ENCODE measurements at regions not wholly inside any gene's neighbourhood (a gene's known extent, or its start where the extent isn't known, plus 50 kb on each side); places are given as distances from the start of the nearest gene placed in this dataset.
"Not testable (repeated sequence)": the region's sequence is repeated elsewhere in the genome, so short reads cannot be mapped to it uniquely, and the experiment has no call there.

DNA sequence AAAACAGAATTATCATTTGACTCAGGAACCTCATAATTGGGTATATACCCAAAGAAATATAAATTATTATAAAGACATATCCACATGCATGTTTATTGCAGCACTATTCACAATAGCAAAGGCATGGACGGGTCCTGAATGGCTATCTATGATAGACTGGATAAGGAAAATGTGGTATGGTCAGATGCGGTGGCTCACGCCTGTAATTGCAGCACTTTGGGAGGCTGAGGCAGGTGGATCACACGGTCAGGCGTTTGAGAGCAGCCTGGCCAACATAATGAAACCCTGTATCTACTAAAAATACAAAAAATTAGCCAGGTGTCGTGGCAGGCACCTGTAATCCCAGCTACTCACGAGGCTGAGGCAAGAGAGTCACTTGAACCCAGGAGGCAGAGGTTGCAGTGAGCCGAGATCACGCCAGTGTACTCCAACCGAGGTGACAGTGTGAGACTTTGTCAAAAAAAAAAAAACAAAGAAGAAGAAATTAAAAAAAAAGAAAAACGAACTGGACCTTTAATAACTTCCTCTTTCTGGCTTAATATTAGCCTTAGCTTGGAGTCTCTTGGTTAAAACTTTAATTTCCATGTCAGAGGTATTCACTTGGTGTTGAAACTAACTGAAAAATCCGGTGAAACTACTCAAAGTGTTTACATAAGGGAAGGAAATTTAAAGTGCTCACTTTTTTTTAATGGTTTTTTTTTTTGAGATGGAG is 104.4 kb downstream of the ZNF486 start:
- in situ Hi-C loops (cut with HindIII; ENCODE audit: low sequenced_read_pairs), result no loop called here
- no peak for DNase-seq (ENCODE audit: low read depth)
- TF ChIP-seq, protein P1, sequence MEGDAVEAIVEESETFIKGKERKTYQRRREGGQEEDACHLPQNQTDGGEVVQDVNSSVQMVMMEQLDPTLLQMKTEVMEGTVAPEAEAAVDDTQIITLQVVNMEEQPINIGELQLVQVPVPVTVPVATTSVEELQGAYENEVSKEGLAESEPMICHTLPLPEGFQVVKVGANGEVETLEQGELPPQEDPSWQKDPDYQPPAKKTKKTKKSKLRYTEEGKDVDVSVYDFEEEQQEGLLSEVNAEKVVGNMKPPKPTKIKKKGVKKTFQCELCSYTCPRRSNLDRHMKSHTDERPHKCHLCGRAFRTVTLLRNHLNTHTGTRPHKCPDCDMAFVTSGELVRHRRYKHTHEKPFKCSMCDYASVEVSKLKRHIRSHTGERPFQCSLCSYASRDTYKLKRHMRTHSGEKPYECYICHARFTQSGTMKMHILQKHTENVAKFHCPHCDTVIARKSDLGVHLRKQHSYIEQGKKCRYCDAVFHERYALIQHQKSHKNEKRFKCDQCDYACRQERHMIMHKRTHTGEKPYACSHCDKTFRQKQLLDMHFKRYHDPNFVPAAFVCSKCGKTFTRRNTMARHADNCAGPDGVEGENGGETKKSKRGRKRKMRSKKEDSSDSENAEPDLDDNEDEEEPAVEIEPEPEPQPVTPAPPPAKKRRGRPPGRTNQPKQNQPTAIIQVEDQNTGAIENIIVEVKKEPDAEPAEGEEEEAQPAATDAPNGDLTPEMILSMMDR (IDR thresholded peaks at IDR 0.05; ENCODE audit: low read depth, low read length, missing control alignments), result no peak
- no peak overlapping the region for H3K4me3 ChIP-seq (ENCODE audit: low read depth, low read length)

DNA sequence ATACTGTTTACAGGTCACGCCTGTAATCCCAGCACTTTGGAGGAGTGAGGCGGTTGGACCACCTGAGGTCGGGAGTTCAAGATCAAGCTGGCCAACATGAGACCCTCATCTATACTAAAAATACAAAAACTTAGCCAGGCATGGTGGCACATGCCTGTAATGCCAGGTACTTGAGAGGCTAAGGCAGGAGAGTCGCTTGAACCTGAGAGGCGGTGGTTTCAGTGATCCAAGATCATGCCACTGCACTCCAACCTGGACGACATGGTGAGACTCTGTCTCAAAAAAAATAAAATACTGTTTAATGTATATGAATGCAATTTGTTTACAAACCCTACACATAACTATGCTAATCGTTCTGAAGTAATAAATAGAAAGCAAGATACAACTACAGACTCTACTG is 102.4 kb downstream of the ZNF486 start:
- no peak for DNase-seq (ENCODE audit: low read depth)
- H3K4me3 ChIP-seq (ENCODE audit: low read depth, low read length), result no peak overlapping the region
- in situ Hi-C loops (cut with HindIII; ENCODE audit: low sequenced_read_pairs), result no loop called here
- TF ChIP-seq, protein P1 (IDR thresholded peaks at IDR 0.05; ENCODE audit: low read depth, low read length, missing control alignments), result no peak

DNA sequence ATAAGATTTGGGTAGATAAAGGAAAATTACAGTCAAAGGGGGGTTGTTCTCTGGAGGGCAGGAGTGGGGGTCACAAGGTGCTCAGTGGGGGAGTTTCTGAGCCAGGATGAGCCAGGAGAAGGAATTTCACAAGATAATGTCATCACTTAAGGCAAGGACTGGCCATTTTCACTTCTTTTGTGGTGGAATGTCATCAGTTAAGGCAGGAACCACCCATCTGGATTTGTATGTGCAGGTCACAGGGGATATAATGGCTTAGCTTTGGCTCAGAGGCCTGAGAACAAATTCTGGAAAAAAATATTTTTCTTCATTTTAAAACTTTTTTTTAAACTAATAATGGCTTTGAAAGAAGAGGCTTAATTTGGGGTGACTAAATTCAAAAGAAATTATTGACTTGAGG is 94.5 kb downstream of the ZNF486 start:
- in situ Hi-C loops (cut with HindIII; ENCODE audit: low sequenced_read_pairs); H3K4me3 ChIP-seq (ENCODE audit: low read depth, low read length); DNase-seq (ENCODE audit: low read depth): not testable (repeated sequence)

DNA sequence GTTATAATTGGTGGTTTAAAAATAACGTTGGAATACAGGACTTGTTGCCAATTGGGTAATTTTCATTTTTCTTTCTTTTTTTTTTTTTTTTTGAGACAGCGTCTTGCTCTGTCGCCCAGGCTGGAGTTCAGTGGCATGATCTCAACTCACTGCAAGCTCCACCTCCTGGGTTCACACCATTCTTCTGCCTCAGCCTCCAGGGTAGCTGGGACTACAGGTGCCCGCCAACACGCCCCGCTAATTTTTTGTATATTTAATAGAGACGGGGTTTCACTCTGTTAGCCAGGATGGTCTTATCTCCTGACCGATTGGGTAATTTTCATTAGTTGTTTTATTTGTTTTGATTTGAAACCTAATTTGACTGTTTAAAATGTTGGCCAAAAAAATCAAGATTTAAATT is 93.7 kb downstream of the ZNF486 start:
- in situ Hi-C loops (cut with HindIII; ENCODE audit: low sequenced_read_pairs); H3K4me3 ChIP-seq (ENCODE audit: low read depth, low read length); DNase-seq (ENCODE audit: low read depth): not testable (repeated sequence)

DNA sequence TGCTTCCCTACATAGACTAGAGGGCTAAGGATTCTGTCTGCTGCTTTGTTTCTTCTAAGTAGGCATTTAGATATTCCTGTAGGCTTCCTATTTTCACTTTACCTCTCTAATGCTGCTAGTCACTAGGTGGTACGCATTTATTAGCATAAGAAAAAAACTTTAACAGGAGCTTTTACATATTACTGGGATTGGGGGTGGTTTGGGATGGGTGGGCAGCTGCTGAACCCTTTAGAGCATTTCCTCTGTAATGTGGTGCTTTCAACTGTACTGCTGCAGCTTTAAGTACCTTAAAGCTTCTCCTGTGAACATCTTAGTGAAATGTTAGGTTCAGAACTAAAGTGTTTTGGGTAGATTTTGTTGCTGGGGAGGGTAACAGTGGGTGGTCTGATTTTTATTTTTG is 92.6 kb downstream of the ZNF486 start:
- in situ Hi-C loops (cut with HindIII; ENCODE audit: low sequenced_read_pairs), result no loop called here
- TF ChIP-seq, protein P1 (IDR thresholded peaks at IDR 0.05; ENCODE audit: low read depth, low read length, missing control alignments), result no peak
- no peak for DNase-seq (ENCODE audit: low read depth)
- H3K4me3 ChIP-seq (ENCODE audit: low read depth, low read length), result no peak overlapping the region

DNA sequence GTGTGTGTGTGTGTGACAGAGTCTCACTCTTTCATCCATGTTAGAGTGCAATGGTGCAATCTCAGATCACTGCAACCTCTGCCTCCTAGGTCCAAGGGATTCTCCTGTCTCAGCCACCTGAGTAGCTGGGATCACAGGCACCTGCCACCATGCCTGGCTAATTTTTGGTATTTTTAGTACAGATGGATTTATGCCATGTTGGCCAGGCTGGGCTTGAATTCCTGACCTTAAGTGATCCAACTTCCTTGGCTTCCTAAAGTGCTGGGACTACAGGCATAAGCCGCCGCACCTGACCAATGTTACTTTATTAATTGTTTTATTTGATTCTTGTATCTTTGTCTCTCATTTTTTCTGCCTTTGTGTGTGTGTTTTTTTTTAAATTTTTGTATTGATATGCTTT is 89.6 kb downstream of the ZNF486 start:
- H3K4me3 ChIP-seq (ENCODE audit: low read depth, low read length), result no peak overlapping the region
- in situ Hi-C loops (cut with HindIII; ENCODE audit: low sequenced_read_pairs), result no loop called here
- TF ChIP-seq, protein P1 (IDR thresholded peaks at IDR 0.05; ENCODE audit: low read depth, low read length, missing control alignments), result no peak
- no peak for DNase-seq (ENCODE audit: low read depth)

DNA sequence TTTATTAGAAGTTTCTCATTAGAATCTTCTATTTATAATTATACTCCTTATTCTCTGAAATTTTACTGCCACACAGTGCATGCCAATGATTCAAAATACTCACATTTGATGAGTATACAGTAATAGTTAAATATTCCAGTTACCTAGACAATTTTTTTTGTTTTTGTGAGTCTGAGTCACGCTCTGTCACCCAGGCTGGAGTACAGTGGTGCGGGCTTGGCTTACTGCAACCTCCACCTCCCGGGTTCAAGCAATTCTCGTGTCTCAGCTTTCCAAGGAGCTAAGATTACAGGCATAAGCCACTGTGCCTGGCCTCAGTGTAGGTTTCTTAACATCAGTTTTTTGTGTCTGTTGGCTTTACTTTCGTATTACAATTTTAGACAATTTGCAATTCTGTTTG is 87.1 kb downstream of the ZNF486 start:
- no peak overlapping the region for H3K4me3 ChIP-seq (ENCODE audit: low read depth, low read length)
- DNase-seq (ENCODE audit: low read depth), result no peak
- in situ Hi-C loops (cut with HindIII; ENCODE audit: low sequenced_read_pairs), result no loop called here
- TF ChIP-seq, protein P1 (IDR thresholded peaks at IDR 0.05; ENCODE audit: low read depth, low read length, missing control alignments), result no peak

DNA sequence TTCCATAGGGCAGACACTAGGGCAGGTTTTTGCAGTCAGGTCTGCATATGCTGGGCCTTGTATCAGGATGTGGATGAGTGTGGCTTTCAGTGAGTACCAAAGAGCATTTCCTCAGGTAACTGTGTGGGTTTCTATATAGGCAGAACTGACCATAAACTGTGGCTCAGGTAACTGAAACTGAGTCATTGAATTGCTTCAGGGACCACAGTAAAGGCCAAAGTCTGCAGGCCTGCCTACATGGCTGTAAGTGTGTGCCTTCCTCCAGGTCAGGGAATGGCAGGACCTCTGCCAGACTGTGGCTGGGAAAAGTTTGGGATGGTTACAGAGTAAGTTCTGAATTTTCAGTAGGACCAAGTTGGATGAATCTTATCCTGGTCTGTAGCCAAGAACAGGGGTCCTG is 85.6 kb downstream of the ZNF486 start:
- in situ Hi-C loops (cut with HindIII; ENCODE audit: low sequenced_read_pairs), result no loop called here
- no peak overlapping the region for H3K4me3 ChIP-seq (ENCODE audit: low read depth, low read length)
- no peak for DNase-seq (ENCODE audit: low read depth)
- TF ChIP-seq, protein P1 (IDR thresholded peaks at IDR 0.05; ENCODE audit: low read depth, low read length, missing control alignments), result no peak

Measured in astrocyte of the cerebellum (primary cell).